CD14-positive monocyte (primary cell): ENCODE measurements at regions not wholly inside any gene's neighbourhood (a gene's known extent, or its start where the extent isn't known, plus 50 kb on each side); places are given as distances from the start of the nearest gene placed in this dataset.

Experiments
- DNase-seq, 3 donors: peaks; one replicate each; pipeline ENCODE4 v3.0.0-alpha.2; 2011 to 2022
- H2AFZ ChIP-seq: 2 replicates; pipeline ENCODE4 v1.6.0; 2012; ENCODE audit warnings: mild to moderate bottlenecking, low read depth, low read length, inconsistent platforms; ENCODE audit not compliant: insufficient read depth, poor library complexity, severe bottlenecking
- H3K27ac ChIP-seq, 2 donors: 1 replicate in 1 of 2; 2 replicates in 1 of 2; pipeline ENCODE4 v1.5.1; 2012 to 2013; ENCODE audit warnings: low read length in 2 of 2, control low read depth in 1 of 2, inconsistent platforms in 1 of 2, low read depth in 1 of 2, mild to moderate bottlenecking in 1 of 2
- H3K27me3 ChIP-seq, 2 donors: one replicate each; pipeline versions ENCODE4 v1.6.0 to v1.6.1; 2011 to 2013; ENCODE audit warnings: low read length in 2 of 2; ENCODE audit not compliant: control insufficient read depth in 2 of 2, insufficient read depth in 2 of 2
- H3K36me3 ChIP-seq, 2 donors: replicated peaks in 1 of 2; 1 replicate in 1 of 2; 2 replicates in 1 of 2; pipeline versions ENCODE4 v1.5.1 to v1.6.1; 2012 to 2013; ENCODE audit warnings: low read length in 2 of 2, control low read depth in 1 of 2, inconsistent platforms in 1 of 2, mild to moderate bottlenecking in 1 of 2; ENCODE audit not compliant: insufficient read depth in 2 of 2, control insufficient read depth in 1 of 2
- H3K4me1 ChIP-seq, 2 donors: 1 replicate in 1 of 2; 2 replicates in 1 of 2; pipeline versions ENCODE4 v1.5.1 to v1.6.1; 2012 to 2013; ENCODE audit warnings: low read length in 2 of 2, control low read depth in 1 of 2, inconsistent platforms in 1 of 2, mild to moderate bottlenecking in 1 of 2, moderate library complexity in 1 of 2; ENCODE audit not compliant: insufficient read depth in 2 of 2, control insufficient read depth in 1 of 2
- H3K4me2 ChIP-seq: replicated peaks from 2 replicates; pipeline ENCODE3; 2012; ENCODE audit warnings: low read length, moderate library complexity, mild to moderate bottlenecking; ENCODE audit not compliant: poor library complexity, severe bottlenecking; ENCODE audit errors: extremely low read depth
- H3K4me3 ChIP-seq, 3 experiments: fragments of 200-600 bp in 1 of 3; sonication (generic) in 1 of 3; replicated peaks in 1 of 3; 1 replicate in 2 of 3; 2 replicates in 1 of 3; pipeline ENCODE4 v1.5.1; 2011 to 2013; ENCODE audit warnings: low read length in 3 of 3, mild to moderate bottlenecking in 3 of 3, control low read depth in 2 of 3, low read depth in 2 of 3, inconsistent platforms in 1 of 3, moderate library complexity in 1 of 3
- H3K79me2 ChIP-seq: 2 replicates; pipeline ENCODE4 v1.6.0; 2012; ENCODE audit warnings: mild to moderate bottlenecking, control low read depth, inconsistent platforms, low read length, moderate library complexity; ENCODE audit not compliant: insufficient read depth
- H3K9ac ChIP-seq: 2 replicates; pipeline ENCODE4 v1.6.0; 2017; ENCODE audit warnings: low read length, mild to moderate bottlenecking; ENCODE audit not compliant: insufficient read depth, poor library complexity, severe bottlenecking
- H3K9me3 ChIP-seq, 2 donors: replicated peaks in 1 of 2; 1 replicate in 1 of 2; 2 replicates in 1 of 2; pipeline versions ENCODE4 v1.5.1 to v1.6.1; 2012 to 2013; ENCODE audit warnings: low read length in 2 of 2, control low read depth in 1 of 2; ENCODE audit not compliant: control insufficient read depth in 1 of 2, insufficient read depth in 1 of 2
- H4K20me1 ChIP-seq: 2 replicates; pipeline ENCODE4 v1.6.0; 2012; ENCODE audit warnings: mild to moderate bottlenecking, low read length, control low read depth, moderate library complexity; ENCODE audit not compliant: insufficient read depth
- H3K27ac Mint-ChIP-seq, 7 donors: one replicate each; pipeline ENCODE4 v1.8.0; 2020; ENCODE audit warnings: mild to moderate bottlenecking in 7 of 7, mixed read lengths in 7 of 7, moderate library complexity in 6 of 7, inconsistent platforms in 2 of 7
- H3K27me3 Mint-ChIP-seq, 3 donors: one replicate each; pipeline ENCODE4 v1.8.0; 2021 to 2022; ENCODE audit warnings: low read depth in 3 of 3, mild to moderate bottlenecking in 3 of 3, mixed read lengths in 3 of 3, moderate library complexity in 3 of 3, inconsistent platforms in 1 of 3
- H3K36me3 Mint-ChIP-seq, 2 donors: one replicate each; pipeline ENCODE4 v1.8.0; 2020; ENCODE audit warnings: mixed read lengths in 2 of 2, inconsistent platforms in 1 of 2, mild to moderate bottlenecking in 1 of 2
- H3K4me1 Mint-ChIP-seq: one replicate; pipeline ENCODE4 v1.8.0; 2020; ENCODE audit warnings: mild to moderate bottlenecking, mixed read lengths
- H3K4me3 Mint-ChIP-seq, 2 donors: one replicate each; pipeline ENCODE4 v1.8.0; 2020; ENCODE audit warnings: mild to moderate bottlenecking in 2 of 2, mixed read lengths in 2 of 2, moderate library complexity in 1 of 2
- H3K9me3 Mint-ChIP-seq, 7 donors: one replicate each; pipeline ENCODE4 v1.8.0; 2020 to 2022; ENCODE audit warnings: mixed read lengths in 7 of 7, mild to moderate bottlenecking in 6 of 7, moderate library complexity in 6 of 7, inconsistent platforms in 2 of 7
- WGBS: methylation state at CpG from one replicate; pipeline ENCODE4 v1.1.5; 2013; ENCODE audit warnings: missing lambda C conversion rate; ENCODE audit not compliant: insufficient coverage; 5-methylcytosine and 5-hydroxymethylcytosine counted together
- intact Hi-C, 2 donors: fragments of 100-400 bp; cut with micrococcal nuclease; formaldehyde crosslinking; loops; one replicate each; pipeline versions ENCODE4 v1.15.0 to v1.15.1; 2023
- TF ChIP-seq, protein P1 (sequence below): fragments of 200-600 bp; IDR thresholded peaks from one replicate; pipeline ENCODE4 v1.8.0; 2022; ENCODE audit warnings: antibody characterized with exemption, mild to moderate bottlenecking

DNA sequence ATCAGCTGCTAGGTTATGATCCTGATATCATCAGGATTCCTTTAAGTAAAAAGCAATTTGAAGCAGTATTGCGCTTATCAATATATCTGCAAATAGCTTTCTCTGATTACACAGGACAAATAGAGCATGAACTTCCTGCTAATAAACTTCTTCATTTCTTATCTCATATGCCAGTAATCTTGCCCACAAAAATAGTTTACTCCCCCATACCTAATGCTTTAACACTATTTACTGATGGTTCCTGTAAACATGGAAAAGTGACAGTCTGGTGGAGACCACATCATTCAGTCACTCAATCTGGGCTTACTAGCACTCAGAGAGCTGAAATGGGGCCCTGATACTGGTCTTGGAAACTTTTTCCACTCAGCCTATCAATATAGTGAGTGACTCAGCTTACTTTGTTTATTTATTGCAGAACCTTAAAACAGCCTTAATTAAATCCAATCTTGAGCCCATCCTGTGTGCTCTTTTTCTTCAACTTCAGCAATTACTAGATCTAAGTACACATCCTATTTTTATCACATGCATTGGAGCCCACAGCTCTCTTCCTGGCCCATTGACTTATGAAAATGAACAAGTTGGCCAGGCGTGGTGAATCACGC lies 1464.3 kb downstream of the UQCRFS1 start:
- Histone ChIP-seq H3K79me2 (no peaks in the 10 kb centered on the region), H3K4me3 (no peak overlapping the region), H3K36me3 (no peaks in the 10 kb centered on the region), H3K9ac (no peak overlapping the region), H3K4me2 (no peak overlapping the region), H2AFZ (no peak overlapping the region), H3K9me3 (peaks cover 58% of the 10 kb centered on the region in 2 donors), H3K27ac (no peak overlapping the region), H3K27me3 (no peaks in the 10 kb centered on the region), H3K4me1 (no peaks in the 10 kb centered on the region), H4K20me1 (no peaks in the 10 kb centered on the region)
- H3K9me3 Mint-ChIP-seq: peaks cover 21 to 55% (median 37%) of the 10 kb centered on the region in 7 donors
- DNase-seq: no peak
- WGBS: 100% methylated on average over 1 of the region's 3 CpGs
- H3K4me3 Mint-ChIP-seq: no peak overlapping the region
- H3K27ac Mint-ChIP-seq: no peak overlapping the region
- peaks cover 0 to 5% of the 10 kb centered on the region in 2 donors for H3K36me3 Mint-ChIP-seq
- intact Hi-C loops: no loop called here
- no peaks in the 10 kb centered on the region for H3K4me1 Mint-ChIP-seq
- peaks cover 0 to 6% (median 2%) of the 10 kb centered on the region in 3 donors for H3K27me3 Mint-ChIP-seq
- TF ChIP-seq, protein P1, sequence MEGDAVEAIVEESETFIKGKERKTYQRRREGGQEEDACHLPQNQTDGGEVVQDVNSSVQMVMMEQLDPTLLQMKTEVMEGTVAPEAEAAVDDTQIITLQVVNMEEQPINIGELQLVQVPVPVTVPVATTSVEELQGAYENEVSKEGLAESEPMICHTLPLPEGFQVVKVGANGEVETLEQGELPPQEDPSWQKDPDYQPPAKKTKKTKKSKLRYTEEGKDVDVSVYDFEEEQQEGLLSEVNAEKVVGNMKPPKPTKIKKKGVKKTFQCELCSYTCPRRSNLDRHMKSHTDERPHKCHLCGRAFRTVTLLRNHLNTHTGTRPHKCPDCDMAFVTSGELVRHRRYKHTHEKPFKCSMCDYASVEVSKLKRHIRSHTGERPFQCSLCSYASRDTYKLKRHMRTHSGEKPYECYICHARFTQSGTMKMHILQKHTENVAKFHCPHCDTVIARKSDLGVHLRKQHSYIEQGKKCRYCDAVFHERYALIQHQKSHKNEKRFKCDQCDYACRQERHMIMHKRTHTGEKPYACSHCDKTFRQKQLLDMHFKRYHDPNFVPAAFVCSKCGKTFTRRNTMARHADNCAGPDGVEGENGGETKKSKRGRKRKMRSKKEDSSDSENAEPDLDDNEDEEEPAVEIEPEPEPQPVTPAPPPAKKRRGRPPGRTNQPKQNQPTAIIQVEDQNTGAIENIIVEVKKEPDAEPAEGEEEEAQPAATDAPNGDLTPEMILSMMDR: no peak

DNA sequence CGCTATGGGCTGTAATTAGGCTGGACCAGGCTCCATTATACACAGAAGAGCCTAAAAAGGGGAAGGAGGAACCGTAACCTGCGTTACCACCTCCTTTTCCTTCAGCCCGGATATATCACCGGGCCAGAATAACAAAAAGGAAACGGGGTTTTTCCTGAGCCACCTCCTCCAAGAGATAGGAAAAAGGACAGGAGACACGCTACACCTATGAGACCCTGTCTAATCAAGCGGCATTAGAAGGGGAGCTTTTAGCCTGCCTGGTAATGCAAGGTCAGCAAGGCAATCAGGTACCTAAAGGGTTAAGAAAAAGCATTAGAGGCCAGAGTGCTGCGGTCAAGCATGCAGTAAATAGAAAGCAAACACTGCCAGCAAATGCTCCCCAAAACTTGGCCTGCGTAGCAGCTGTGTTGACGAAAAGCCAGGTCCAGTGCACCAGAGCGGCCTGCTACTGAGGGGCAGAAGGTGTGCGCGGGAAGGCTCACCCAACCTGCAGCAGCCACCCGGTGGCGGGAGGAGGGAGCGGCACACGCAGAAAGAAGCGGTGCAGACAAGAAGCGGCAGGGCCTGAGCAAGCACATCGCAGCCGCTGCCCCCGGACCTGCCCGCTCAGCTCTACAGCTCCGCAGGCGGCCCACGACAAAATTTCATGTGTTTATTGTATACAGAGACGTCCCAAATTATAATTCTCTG lies 1466.1 kb downstream of the UQCRFS1 start:
- Histone ChIP-seq H3K4me3 (no peak overlapping the region), H3K27ac (no peak overlapping the region), H3K27me3 (no peaks in the 10 kb centered on the region), H3K9ac (no peak overlapping the region), H3K9me3 (peaks cover 52 to 56% of the 10 kb centered on the region in 2 donors), H3K4me2 (no peak overlapping the region), H4K20me1 (no peaks in the 10 kb centered on the region), H3K4me1 (no peaks in the 10 kb centered on the region), H2AFZ (no peak overlapping the region), H3K36me3 (no peaks in the 10 kb centered on the region), H3K79me2 (no peaks in the 10 kb centered on the region)
- TF ChIP-seq, protein P1: no peak
- peaks cover 27 to 54% (median 37%) of the 10 kb centered on the region in 7 donors for H3K9me3 Mint-ChIP-seq
- H3K27ac Mint-ChIP-seq: no peak overlapping the region
- H3K4me1 Mint-ChIP-seq: no peaks in the 10 kb centered on the region
- peaks cover 0 to 5% of the 10 kb centered on the region in 2 donors for H3K36me3 Mint-ChIP-seq
- intact Hi-C loops: no loop called here
- DNase-seq: no peak
- H3K27me3 Mint-ChIP-seq: peaks cover 0 to 6% (median 2%) of the 10 kb centered on the region in 3 donors
- peak overlapping the region in 1 of 2 donors; percentile 11 for H3K4me3 Mint-ChIP-seq
- 27% methylated on average over 19 of the region's 28 CpGs for WGBS
